GM06990 (cell line): ENCODE measurements at regions not wholly inside any gene's neighbourhood (a gene's known extent, or its start where the extent isn't known, plus 50 kb on each side); places are given as distances from the start of the nearest gene placed in this dataset.

Experiments used
- DNase-seq: peaks from one replicate; pipeline ENCODE4 v3.0.0-alpha.2; 2011; ENCODE audit not compliant: insufficient read length; ENCODE audit errors: extremely low read depth
- H3K27me3 ChIP-seq: replicated peaks from 2 replicates; pipeline ENCODE4 v1.6.0; 2011; ENCODE audit warnings: low read length; ENCODE audit not compliant: control insufficient read depth, insufficient read depth
- H3K36me3 ChIP-seq: 2 replicates; pipeline ENCODE4 v1.5.1; 2011; ENCODE audit warnings: low read length; ENCODE audit not compliant: control insufficient read depth, insufficient read depth
- H3K4me3 ChIP-seq: replicated peaks from 2 replicates; pipeline ENCODE4 v1.5.1; 2011; ENCODE audit warnings: low read depth, mild to moderate bottlenecking, control low read depth, low read length
- TF ChIP-seq, protein P1 (sequence below): IDR thresholded peaks from 2 replicates; pipeline ENCODE4 v1.5.1; 2011; ENCODE audit warnings: low read length, control low read depth, mild to moderate bottlenecking, inconsistent platforms; ENCODE audit not compliant: insufficient read depth, poor library complexity, severe bottlenecking

- DNase-seq, result no peak
- Histone ChIP-seq H3K4me3 (no peak overlapping the region), H3K27me3 (no peaks in the 10 kb centered on the region), H3K36me3 (no peaks in the 10 kb centered on the region)
- TF ChIP-seq, protein P1, sequence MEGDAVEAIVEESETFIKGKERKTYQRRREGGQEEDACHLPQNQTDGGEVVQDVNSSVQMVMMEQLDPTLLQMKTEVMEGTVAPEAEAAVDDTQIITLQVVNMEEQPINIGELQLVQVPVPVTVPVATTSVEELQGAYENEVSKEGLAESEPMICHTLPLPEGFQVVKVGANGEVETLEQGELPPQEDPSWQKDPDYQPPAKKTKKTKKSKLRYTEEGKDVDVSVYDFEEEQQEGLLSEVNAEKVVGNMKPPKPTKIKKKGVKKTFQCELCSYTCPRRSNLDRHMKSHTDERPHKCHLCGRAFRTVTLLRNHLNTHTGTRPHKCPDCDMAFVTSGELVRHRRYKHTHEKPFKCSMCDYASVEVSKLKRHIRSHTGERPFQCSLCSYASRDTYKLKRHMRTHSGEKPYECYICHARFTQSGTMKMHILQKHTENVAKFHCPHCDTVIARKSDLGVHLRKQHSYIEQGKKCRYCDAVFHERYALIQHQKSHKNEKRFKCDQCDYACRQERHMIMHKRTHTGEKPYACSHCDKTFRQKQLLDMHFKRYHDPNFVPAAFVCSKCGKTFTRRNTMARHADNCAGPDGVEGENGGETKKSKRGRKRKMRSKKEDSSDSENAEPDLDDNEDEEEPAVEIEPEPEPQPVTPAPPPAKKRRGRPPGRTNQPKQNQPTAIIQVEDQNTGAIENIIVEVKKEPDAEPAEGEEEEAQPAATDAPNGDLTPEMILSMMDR, result no peak
Observed at GRCh38 chr1:164361927-164362326, 197.1 kb upstream of the PBX1 start.

DNA sequence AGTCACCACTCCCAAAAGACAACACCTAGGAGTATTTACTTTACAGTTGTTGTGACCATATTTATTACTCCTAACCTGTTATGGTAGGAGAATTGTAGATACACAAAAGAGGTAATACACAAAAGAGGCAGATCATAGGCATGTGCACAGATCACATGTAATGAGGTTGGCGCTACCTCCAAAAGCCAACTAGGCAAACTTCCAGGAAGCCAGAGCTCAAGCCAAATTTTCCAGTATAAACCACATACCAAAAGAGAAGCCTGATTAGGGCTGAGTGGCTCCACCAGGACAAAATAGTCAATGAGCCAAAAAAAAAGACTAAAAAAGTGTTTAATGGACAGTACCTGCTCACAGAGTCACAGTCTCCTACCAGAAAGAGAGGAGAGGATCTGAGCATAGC lies 195.0 kb upstream of the PBX1 start:
- TF ChIP-seq, protein P1, result no peak
- H3K36me3 ChIP-seq, result no peaks in the 10 kb centered on the region
- DNase-seq, result no peak
- H3K27me3 ChIP-seq, result no peaks in the 10 kb centered on the region
- H3K4me3 ChIP-seq, result no peak overlapping the region

DNA sequence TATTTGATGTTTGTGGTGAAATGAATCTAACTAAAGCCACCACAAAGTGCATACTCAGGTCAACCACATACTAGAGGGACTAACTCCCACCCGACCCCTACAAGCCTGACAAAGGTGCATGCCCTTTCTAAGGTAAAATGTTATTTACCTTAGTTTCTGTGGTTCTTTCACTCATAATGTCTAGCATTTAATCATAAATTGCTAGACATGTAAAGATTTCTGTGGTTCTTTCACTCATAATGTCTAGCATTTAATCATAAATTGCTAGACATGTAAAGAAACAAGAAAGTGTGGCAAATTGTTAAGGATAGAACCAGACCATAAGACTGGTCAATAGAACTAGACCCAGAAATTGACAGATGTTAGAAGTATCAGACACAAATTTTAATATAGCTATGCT lies 193.0 kb upstream of the PBX1 start:
- DNase-seq, result no peak
- H3K36me3 ChIP-seq, result no peaks in the 10 kb centered on the region
- H3K27me3 ChIP-seq, result no peaks in the 10 kb centered on the region
- TF ChIP-seq, protein P1, result no peak
- no peak overlapping the region for H3K4me3 ChIP-seq

- H3K4me3 ChIP-seq, result no peak overlapping the region
- DNase-seq, result no peak
- TF ChIP-seq, protein P1, result no peak
- H3K27me3 ChIP-seq, result no peaks in the 10 kb centered on the region
- no peaks in the 10 kb centered on the region for H3K36me3 ChIP-seq
Observed at GRCh38 chr1:164369698-164370365, 189.2 kb upstream of the PBX1 start.

GRCh38 chr1:164380893-164381292 lies 178.1 kb upstream of the PBX1 start:
- DNase-seq, result no peak
- no peaks in the 10 kb centered on the region for H3K27me3 ChIP-seq
- no peaks in the 10 kb centered on the region for H3K36me3 ChIP-seq
- H3K4me3 ChIP-seq, result no peak overlapping the region
- TF ChIP-seq, protein P1, result no peak

DNA sequence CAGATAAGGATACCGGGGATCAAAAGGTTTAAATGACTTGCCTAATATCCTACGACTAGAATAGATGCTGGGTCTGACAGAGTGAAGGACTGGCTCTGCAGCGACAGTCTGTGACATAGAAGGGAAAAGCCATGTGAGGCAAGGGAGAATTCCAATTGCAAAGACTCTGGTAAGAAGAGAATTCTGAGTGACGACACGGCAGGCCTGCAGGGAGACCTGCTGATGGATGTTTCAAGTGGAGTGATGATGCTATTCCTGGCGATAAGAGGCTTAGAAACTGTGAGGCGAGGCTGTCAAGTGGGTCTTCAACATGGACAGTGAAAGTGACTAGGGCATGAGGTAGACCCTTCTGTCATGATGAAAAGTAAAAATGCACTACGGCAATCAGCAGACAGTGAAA lies 176.6 kb upstream of the PBX1 start:
- Histone ChIP-seq H3K4me3 (no peak overlapping the region), H3K27me3 (no peaks in the 10 kb centered on the region), H3K36me3 (no peaks in the 10 kb centered on the region)
- TF ChIP-seq, protein P1, result no peak
- no peak for DNase-seq
